Mucosa of descending colon (tissue), 3 donors: ENCODE measurements at regions not wholly inside any gene's neighbourhood (a gene's known extent, or its start where the extent isn't known, plus 50 kb on each side); places are given as distances from the start of the nearest gene placed in this dataset.

Experiments used
- ATAC-seq: fragments of 200-7000 bp; cut with Tn5 transposase; one replicate; pipeline ENCODE4 v1.9.1; 2020; ENCODE audit warnings: mild to moderate bottlenecking, moderate library complexity
- DNase-seq, 3 donors: peaks; one replicate each; pipeline ENCODE4 v3.0.0-alpha.2; 2020
- H3K36me3 ChIP-seq: fragments of 200-600 bp; one replicate; pipeline ENCODE4 v1.8.0; 2021; ENCODE audit warnings: low read depth, mild to moderate bottlenecking
- H3K4me1 ChIP-seq: fragments of 200-600 bp; one replicate; pipeline ENCODE4 v1.8.0; 2021; ENCODE audit warnings: low read depth, mild to moderate bottlenecking
- H3K4me3 ChIP-seq: fragments of 200-600 bp; one replicate; pipeline ENCODE4 v1.8.0; 2021; ENCODE audit warnings: mild to moderate bottlenecking
- H3K9me3 ChIP-seq: fragments of 200-600 bp; one replicate; pipeline ENCODE4 v1.8.0; 2021; ENCODE audit warnings: mild to moderate bottlenecking
- CTCF ChIP-seq: fragments of 200-600 bp; IDR thresholded peaks from one replicate; pipeline ENCODE4 v1.8.0; 2022; ENCODE audit warnings: antibody characterized with exemption, mild to moderate bottlenecking
- intact Hi-C, 2 donors: fragments of 100-400 bp; cut with DNase I in 1 of 2; cut with micrococcal nuclease in 1 of 2; formaldehyde crosslinking; loops; one replicate each; pipeline versions ENCODE4 v1.11.0 to v1.11.1; 2022; cut with DNase I, micrococcal nuclease
- donor health status: DM: no; HTN: no; CAD: no; lungs with moderate emphysema.
- donor health status: DM: no; HTN: no; CAD: no.
- donor health status: DM: no; HTN: yes; CAD: no.

- Histone ChIP-seq H3K9me3 (no peaks in the 10 kb centered on the region), H3K4me3 (no peak overlapping the region), H3K36me3 (no peaks in the 10 kb centered on the region), H3K4me1 (no peaks in the 10 kb centered on the region)
- ATAC-seq (no peak), DNase-seq (no peak)
- TF ChIP-seq CTCF = no peak
- intact Hi-C loops = no loop called here
Observed at GRCh38 chr18:23311351-23312121, 141.6 kb upstream of the RIOK3 start.

GRCh38 chr18:23313379-23313778 lies 139.7 kb upstream of the RIOK3 start:
- intact Hi-C loops = no loop called here
- no peaks in the 10 kb centered on the region for H3K36me3 ChIP-seq
- TF ChIP-seq CTCF = no peak
- ATAC-seq (no peak), DNase-seq (no peak)
- H3K9me3 ChIP-seq = no peaks in the 10 kb centered on the region
- H3K4me3 ChIP-seq = no peak overlapping the region
- no peaks in the 10 kb centered on the region for H3K4me1 ChIP-seq

GRCh38 chr18:23314672-23315071 lies 138.4 kb upstream of the RIOK3 start:
- no peak for ATAC-seq
- no peak overlapping the region for H3K4me3 ChIP-seq
- H3K36me3 ChIP-seq = no peaks in the 10 kb centered on the region
- no peaks in the 10 kb centered on the region for H3K9me3 ChIP-seq
- intact Hi-C loops = no loop called here
- TF ChIP-seq CTCF = no peak
- no peak for DNase-seq
- H3K4me1 ChIP-seq = no peaks in the 10 kb centered on the region

- no peak for TF ChIP-seq CTCF
- intact Hi-C loops = no loop called here
- ATAC-seq (no peak), DNase-seq (no peak)
- H3K36me3 ChIP-seq = no peaks in the 10 kb centered on the region
- H3K4me1 ChIP-seq = no peaks in the 10 kb centered on the region
- H3K9me3 ChIP-seq = no peaks in the 10 kb centered on the region
- no peak overlapping the region for H3K4me3 ChIP-seq
Observed at GRCh38 chr18:23316316-23316715, 136.8 kb upstream of the RIOK3 start.

- intact Hi-C loops = no loop called here
- no peak overlapping the region for H3K4me3 ChIP-seq
- DNase-seq (no peak), ATAC-seq (no peak)
- no peaks in the 10 kb centered on the region for H3K36me3 ChIP-seq
- H3K9me3 ChIP-seq = no peaks in the 10 kb centered on the region
- H3K4me1 ChIP-seq = no peaks in the 10 kb centered on the region
- no peak for TF ChIP-seq CTCF
Observed at GRCh38 chr18:23316988-23317387, 136.1 kb upstream of the RIOK3 start.
